Activated T-cell treated with anti-CD3 and anti-CD28 coated beads, Interleukin-2, amount 50 U/mL, for 48 hours (primary cell): ENCODE measurements at regions not wholly inside any gene's neighbourhood (a gene's known extent, or its start where the extent isn't known, plus 50 kb on each side); places are given as distances from the start of the nearest gene placed in this dataset.

Experiments used
- DNase-seq, 2 experiments: peaks; one replicate each; pipeline ENCODE4 v3.0.0-alpha.2; 2020

GRCh38 chr7:136230210-136230609 lies 253.1 kb upstream of the MTPN start:
- no peak for DNase-seq

GRCh38 chr7:136229790-136230189 lies 252.6 kb upstream of the MTPN start:
- no peak for DNase-seq

GRCh38 chr7:136228171-136228570 lies 251.0 kb upstream of the MTPN start:
- no peak for DNase-seq

- DNase-seq: no peak
Measured at GRCh38 chr7:136214356-136214755, 237.2 kb upstream of the MTPN start.

GRCh38 chr7:136213012-136213411 lies 235.9 kb upstream of the MTPN start:
- DNase-seq: no peak

GRCh38 chr7:136210664-136211063 lies 233.5 kb upstream of the MTPN start:
- no peak for DNase-seq

- no peak for DNase-seq
Measured at GRCh38 chr7:136210079-136210478, 232.9 kb upstream of the MTPN start.

GRCh38 chr7:136205956-136206355 lies 228.8 kb upstream of the MTPN start:
- no peak for DNase-seq

- DNase-seq: no peak
Measured at GRCh38 chr7:136198168-136198567, 221.0 kb upstream of the MTPN start.

GRCh38 chr7:136194878-136195277 lies 217.7 kb upstream of the MTPN start:
- DNase-seq: no peak

- no peak for DNase-seq
Measured at GRCh38 chr7:136193940-136194339, 216.8 kb upstream of the MTPN start.

GRCh38 chr7:136189506-136189998 lies 212.4 kb upstream of the MTPN start:
- no peak for DNase-seq

GRCh38 chr7:136186281-136186680 lies 209.1 kb upstream of the MTPN start:
- no peak for DNase-seq

GRCh38 chr7:136184719-136185118 lies 207.6 kb upstream of the MTPN start:
- DNase-seq: no peak

- no peak for DNase-seq
Measured at GRCh38 chr7:136183981-136184380, 206.8 kb upstream of the MTPN start.

GRCh38 chr7:136180984-136181383 lies 203.8 kb upstream of the MTPN start:
- no peak for DNase-seq

GRCh38 chr7:136179851-136180721 lies 202.9 kb upstream of the MTPN start:
- DNase-seq: no peak

- DNase-seq: no peak
Measured at GRCh38 chr7:136179154-136179553, 202.0 kb upstream of the MTPN start.

- no peak for DNase-seq
Measured at GRCh38 chr7:136174477-136175125, 197.4 kb upstream of the MTPN start.

- no peak for DNase-seq
Measured at GRCh38 chr7:136173874-136174273, 196.7 kb upstream of the MTPN start.

GRCh38 chr7:136171233-136171632 lies 194.1 kb upstream of the MTPN start:
- DNase-seq: no peak

- no peak for DNase-seq
Measured at GRCh38 chr7:136168821-136169220, 191.7 kb upstream of the MTPN start.

GRCh38 chr7:136167991-136168390 lies 190.8 kb upstream of the MTPN start:
- DNase-seq: no peak

GRCh38 chr7:136166521-136166920 lies 189.4 kb upstream of the MTPN start:
- no peak for DNase-seq
